Activated CD4-positive, alpha-beta memory T cell treated with anti-CD3 and anti-CD28 coated beads, Interleukin-2, amount 10 ng/mL, durations not matched to agents 7 days and 5 days (primary cell): ENCODE measurements at regions not wholly inside any gene's neighbourhood (a gene's known extent, or its start where the extent isn't known, plus 50 kb on each side); places are given as distances from the start of the nearest gene placed in this dataset.

Experiments used
- CTCF ChIA-PET: fragments of 350-600 bp; sonication (Branson Sonifier 250); formaldehyde crosslinking; loops from one replicate; lab custom pipeline; 2021; ENCODE audit warnings: antibody characterized with exemption, inconsistent platforms; lab: Charles Lee
- POLR2A ChIA-PET: fragments of 350-600 bp; sonication (Branson Sonifier 250); formaldehyde crosslinking; loops from one replicate; lab custom pipeline; 2021; ENCODE audit warnings: antibody characterized with exemption; lab: Charles Lee
- DNase-seq: peaks from one replicate; pipeline ENCODE4 v3.0.0-alpha.2; 2020
- H3K27ac Mint-ChIP-seq: one replicate; pipeline ENCODE4 v1.8.0; 2021; ENCODE audit warnings: mild to moderate bottlenecking, mixed read lengths
- H3K27me3 Mint-ChIP-seq: one replicate; pipeline ENCODE4 v1.8.0; 2021; ENCODE audit warnings: mixed read lengths
- H3K36me3 Mint-ChIP-seq: one replicate; pipeline ENCODE4 v1.8.0; 2021; ENCODE audit warnings: low read depth, mixed read lengths
- H3K4me1 Mint-ChIP-seq: one replicate; pipeline ENCODE4 v1.8.0; 2021; ENCODE audit warnings: mixed read lengths
- H3K4me3 Mint-ChIP-seq: one replicate; pipeline ENCODE4 v1.8.0; 2021; ENCODE audit warnings: mild to moderate bottlenecking, mixed read lengths
- H3K9me3 Mint-ChIP-seq: one replicate; pipeline ENCODE4 v1.8.0; 2021; ENCODE audit warnings: mixed read lengths

DNA sequence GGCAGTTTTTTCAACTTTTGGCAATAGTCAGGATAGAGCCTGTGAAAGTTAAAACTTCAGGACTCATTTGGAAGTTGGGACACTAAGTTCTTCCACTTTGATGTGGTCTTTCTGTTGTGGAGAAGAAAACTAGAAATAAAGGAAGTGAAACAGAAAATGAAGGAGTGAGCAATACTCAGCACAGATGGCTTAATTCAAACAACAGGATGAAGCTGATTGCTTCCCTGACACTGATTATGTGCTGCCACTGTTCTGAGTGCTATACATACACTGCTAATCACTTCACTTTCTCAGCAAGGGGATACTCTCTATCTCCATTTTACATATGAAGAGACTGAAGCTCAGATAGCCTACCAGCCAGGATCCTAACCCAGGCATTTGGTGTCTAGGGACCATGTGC is 235.1 kb upstream of the CPEB2 start:
- CTCF ChIA-PET: no interaction called here

DNA sequence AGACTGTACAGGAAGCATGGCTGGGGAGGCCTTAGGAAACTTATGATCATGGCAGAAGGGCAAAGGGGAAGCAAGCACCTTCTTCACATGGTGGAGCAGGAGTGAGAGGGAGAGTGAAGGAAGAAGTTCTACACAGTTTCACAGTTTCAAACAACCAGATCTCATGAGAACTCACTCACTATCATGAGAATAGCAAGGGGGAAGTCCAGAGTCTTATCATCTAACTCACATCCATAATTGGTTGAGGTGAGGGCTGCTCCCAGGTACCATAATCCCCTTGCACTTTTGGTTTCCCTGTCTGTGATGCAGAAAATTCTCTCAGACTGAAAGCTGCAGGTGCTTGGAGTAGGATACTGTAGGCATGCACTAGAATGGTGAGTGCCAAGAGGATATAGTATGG is 233.8 kb upstream of the CPEB2 start:
- no peaks in the 10 kb centered on the region for H3K27me3 Mint-ChIP-seq
- no peak for DNase-seq
- no peaks in the 10 kb centered on the region for H3K9me3 Mint-ChIP-seq
- CTCF ChIA-PET: no interaction called here
- H3K4me3 Mint-ChIP-seq: no peak overlapping the region
- POLR2A ChIA-PET: no interaction called here
- no peaks in the 10 kb centered on the region for H3K4me1 Mint-ChIP-seq
- H3K36me3 Mint-ChIP-seq: no peaks in the 10 kb centered on the region
- H3K27ac Mint-ChIP-seq: no peak overlapping the region

More for the DNA sequence above, 235.1 kb upstream of the CPEB2 start:
- Mint-ChIP-seq H3K9me3 (no peaks in the 10 kb centered on the region), H3K36me3 (no peaks in the 10 kb centered on the region), H3K27me3 (no peaks in the 10 kb centered on the region), H3K4me1 (no peaks in the 10 kb centered on the region), H3K27ac (no peak overlapping the region), H3K4me3 (no peak overlapping the region)
- POLR2A ChIA-PET: no interaction called here
- DNase-seq: no peak

DNA sequence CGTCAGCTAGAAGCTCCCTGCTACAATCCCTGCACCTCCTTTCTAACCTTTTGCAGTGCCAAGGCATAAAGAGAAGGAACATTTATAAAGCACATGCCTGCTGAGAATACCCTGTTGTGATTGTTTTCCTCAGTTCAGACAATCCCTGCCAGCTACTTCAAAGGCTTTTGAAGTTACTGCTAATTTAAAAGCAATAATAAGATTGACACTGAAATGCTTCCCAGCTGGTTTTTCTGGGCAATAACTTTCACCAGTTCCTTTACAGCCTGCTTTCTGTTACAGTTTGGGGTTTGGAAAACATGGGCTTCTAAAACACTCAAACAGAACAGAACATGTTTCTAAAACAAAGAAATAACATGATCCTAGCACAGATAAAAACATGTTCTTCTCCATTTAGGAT is 232.3 kb upstream of the CPEB2 start:
- DNase-seq: no peak
- ChIA-PET CTCF (no interaction called here), POLR2A (no interaction called here)
- Mint-ChIP-seq H3K27me3 (no peaks in the 10 kb centered on the region), H3K9me3 (peaks cover 2% of the 10 kb centered on the region), H3K36me3 (no peaks in the 10 kb centered on the region), H3K27ac (no peak overlapping the region), H3K4me1 (no peaks in the 10 kb centered on the region), H3K4me3 (no peak overlapping the region)

DNA sequence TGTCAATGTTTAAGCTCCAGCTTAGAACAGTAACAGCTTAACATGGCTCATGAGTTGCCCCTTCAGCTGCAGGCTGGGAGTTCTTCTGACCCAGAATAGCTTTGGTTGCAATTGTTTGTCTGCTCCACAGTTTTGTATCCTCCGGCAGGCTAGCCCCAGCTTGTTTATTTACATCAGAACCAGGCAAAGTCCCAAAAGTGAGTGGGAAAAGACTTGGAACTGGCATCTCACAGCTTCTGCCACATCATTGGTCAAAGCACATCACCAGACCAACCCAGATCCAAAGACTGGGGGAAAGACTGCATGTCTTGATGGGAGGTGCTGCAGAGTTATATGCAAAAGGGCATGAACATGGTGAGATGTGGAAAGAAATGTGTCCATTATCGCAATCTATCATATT is 231.2 kb upstream of the CPEB2 start:
- CTCF ChIA-PET: no interaction called here
- H3K27ac Mint-ChIP-seq: no peak overlapping the region
- H3K9me3 Mint-ChIP-seq: peaks cover 4% of the 10 kb centered on the region

DNA sequence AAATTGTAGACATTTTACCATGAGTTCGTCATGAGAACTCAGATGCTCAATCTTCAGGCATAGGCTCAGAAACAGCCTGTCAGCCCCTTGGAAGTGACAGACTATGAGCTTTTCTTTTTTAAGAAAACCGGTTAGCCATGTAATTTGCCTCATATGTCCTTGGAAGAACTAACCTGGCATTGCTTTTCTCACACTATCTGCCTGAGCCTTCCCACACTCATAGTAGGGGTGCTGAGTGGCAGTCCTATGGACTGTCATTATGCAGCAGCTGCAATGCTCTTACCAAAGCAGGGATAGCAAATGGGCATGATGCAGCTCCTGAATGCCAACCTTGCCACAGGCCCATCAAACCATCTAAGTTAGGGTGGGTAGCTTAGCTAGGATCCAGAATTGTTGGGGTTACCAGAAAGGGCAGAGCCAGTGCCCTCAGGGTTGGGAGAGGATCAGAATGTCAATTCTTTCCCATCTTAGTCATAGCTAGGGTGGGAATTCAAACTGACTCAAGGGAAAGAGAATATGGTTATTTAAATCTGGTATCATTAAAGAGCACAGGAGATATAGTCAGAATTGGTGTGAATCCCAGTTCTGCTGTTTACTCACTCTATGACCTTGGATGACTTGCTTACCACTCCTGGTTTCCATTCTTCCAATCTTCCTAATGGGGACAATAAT is 230.6 kb upstream of the CPEB2 start:
- Mint-ChIP-seq H3K4me1 (no peaks in the 10 kb centered on the region), H3K27ac (no peak overlapping the region), H3K4me3 (no peak overlapping the region), H3K36me3 (no peaks in the 10 kb centered on the region), H3K27me3 (no peaks in the 10 kb centered on the region), H3K9me3 (peaks cover 4% of the 10 kb centered on the region)
- ChIA-PET CTCF (no interaction called here), POLR2A (no interaction called here)
- DNase-seq: no peak

More for the DNA sequence above, 231.2 kb upstream of the CPEB2 start:
- DNase-seq: no peak
- H3K27me3 Mint-ChIP-seq: no peaks in the 10 kb centered on the region
- POLR2A ChIA-PET: no interaction called here
- H3K4me3 Mint-ChIP-seq: no peak overlapping the region
- no peaks in the 10 kb centered on the region for H3K4me1 Mint-ChIP-seq
- H3K36me3 Mint-ChIP-seq: no peaks in the 10 kb centered on the region

DNA sequence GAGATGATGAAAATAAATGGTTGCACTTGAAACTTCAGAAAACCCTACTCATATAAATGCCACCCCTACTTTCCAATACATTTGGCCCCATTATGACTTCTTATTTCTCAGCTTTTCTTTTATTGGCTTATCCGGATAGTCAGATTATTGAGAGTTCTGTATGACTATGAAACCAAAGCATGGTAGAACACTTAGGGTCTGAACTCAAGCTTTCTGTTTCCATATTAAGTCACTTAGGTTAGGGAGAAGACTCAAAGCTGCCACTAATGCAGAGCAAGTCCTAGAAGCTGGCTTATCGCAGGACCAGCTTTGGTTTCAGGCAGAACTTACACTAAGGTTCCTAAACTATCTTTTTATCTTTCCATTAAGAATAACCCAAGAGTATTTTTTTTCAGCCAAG is 229.9 kb upstream of the CPEB2 start:
- POLR2A ChIA-PET: no interaction called here
- CTCF ChIA-PET: interaction anchor here (0.7 kb wide), 1 partner anchor 145 kb away, joined by 3 read pairs; no protein-coding TSS in a partner anchor

DNA sequence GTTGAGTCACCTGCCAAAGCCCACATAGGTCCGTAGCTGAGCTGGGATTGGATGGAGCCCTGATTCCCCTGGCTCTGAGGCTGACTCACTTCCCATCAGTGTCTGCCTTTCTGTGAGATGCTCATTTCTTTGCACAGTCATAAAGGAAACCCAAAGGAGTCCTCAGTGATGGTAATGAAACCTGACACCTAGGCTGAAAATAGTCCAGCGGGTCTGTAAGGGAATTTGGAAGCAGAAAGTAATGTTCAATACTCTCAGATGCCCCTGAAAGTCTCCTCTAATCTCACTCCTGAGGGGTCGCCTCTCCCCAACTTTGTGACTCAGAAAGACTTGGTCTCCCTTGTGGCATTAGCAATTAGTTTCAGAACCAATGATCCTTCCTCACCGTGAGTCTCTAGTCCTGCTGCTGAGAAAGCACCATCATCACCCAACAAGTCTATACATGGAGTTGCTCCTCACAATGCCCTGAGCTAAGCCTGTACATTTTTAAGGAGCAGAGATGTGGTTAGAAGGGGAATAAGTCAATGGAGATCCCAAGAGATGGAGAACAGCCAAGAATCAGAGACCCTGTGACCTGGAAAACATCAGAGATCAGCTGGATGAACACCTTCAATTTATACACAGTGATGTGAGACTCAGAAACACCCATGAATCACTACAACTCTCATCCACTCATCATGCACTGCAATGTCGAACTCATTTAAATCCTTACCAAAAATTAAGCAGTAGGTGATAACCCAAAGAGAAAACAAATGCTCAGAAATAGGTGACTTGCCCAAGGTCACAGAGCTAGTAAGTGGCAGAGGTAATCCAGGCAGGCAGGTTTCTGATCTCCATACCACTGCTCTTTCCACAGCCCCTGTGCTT is 219.0 kb upstream of the CPEB2 start:
- peaks cover 6% of the 10 kb centered on the region for H3K36me3 Mint-ChIP-seq
- no peak overlapping the region for H3K27ac Mint-ChIP-seq
- CTCF ChIA-PET: no interaction called here
- peak; percentile 34 for DNase-seq
- H3K9me3 Mint-ChIP-seq: peaks cover 3% of the 10 kb centered on the region
- no peak overlapping the region for H3K4me3 Mint-ChIP-seq
- no peaks in the 10 kb centered on the region for H3K27me3 Mint-ChIP-seq
- H3K4me1 Mint-ChIP-seq: peaks cover 8% of the 10 kb centered on the region
- POLR2A ChIA-PET: no interaction called here

More for the DNA sequence above, 229.9 kb upstream of the CPEB2 start:
- Mint-ChIP-seq H3K4me3 (no peak overlapping the region), H3K9me3 (peaks cover 4% of the 10 kb centered on the region), H3K4me1 (no peaks in the 10 kb centered on the region), H3K36me3 (no peaks in the 10 kb centered on the region), H3K27me3 (no peaks in the 10 kb centered on the region), H3K27ac (no peak overlapping the region)
- DNase-seq: no peak

DNA sequence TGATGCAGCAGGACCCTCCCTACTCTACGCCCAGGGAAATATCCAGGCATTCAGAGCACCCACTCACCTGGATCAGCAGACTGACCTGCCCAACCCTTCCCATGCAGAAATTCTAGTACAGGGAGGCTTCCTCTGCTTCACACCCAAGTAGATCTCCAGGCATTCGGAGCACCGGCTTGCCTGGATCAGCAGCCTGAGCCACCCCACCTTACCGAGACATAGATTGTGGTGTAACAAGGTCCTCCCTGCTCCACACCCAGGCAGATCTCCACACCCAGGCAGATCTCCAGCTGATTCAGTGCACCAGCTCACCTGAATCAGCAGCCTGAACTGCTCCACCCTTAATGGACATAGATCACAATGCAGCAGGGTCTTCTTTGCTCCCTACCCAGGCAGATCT is 215.1 kb upstream of the CPEB2 start:
- ChIA-PET POLR2A (no interaction called here), CTCF (no interaction called here)
- no peak overlapping the region for H3K4me3 Mint-ChIP-seq
- peaks cover 5% of the 10 kb centered on the region for H3K9me3 Mint-ChIP-seq
- no peak overlapping the region for H3K27ac Mint-ChIP-seq
- DNase-seq: no peak
- peaks cover 8% of the 10 kb centered on the region for H3K36me3 Mint-ChIP-seq
- H3K27me3 Mint-ChIP-seq: no peaks in the 10 kb centered on the region
- peaks cover 24% of the 10 kb centered on the region for H3K4me1 Mint-ChIP-seq

DNA sequence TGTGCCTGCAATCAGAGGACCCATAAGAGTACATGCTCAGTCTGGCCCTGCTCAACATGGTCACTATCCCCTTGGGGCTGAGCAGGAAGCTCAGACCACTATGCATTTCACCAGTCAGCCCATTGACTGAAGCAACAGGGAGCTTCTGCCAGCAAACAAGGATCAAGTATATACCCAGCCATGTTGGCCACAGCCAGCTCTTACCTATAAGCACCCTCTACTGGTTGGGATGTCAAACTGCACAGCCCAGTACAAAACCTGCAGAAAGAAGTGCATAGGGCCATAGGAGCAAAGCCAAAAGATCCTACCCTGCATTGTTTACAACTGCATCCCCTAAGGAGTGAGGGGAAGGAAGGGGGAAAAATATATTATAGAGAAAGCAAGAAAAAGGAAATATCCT is 214.4 kb upstream of the CPEB2 start:
- Mint-ChIP-seq H3K4me1 (peaks cover 24% of the 10 kb centered on the region), H3K9me3 (peaks cover 5% of the 10 kb centered on the region), H3K36me3 (peaks cover 8% of the 10 kb centered on the region), H3K27me3 (no peaks in the 10 kb centered on the region), H3K4me3 (no peak overlapping the region), H3K27ac (no peak overlapping the region)
- CTCF ChIA-PET: interaction anchor here (1.1 kb wide), 1 partner anchor 1131 kb away, joined by 3 read pairs; no protein-coding TSS in a partner anchor
- DNase-seq: no peak
- POLR2A ChIA-PET: interaction anchor here (0.6 kb wide), 1 partner anchor 790 kb away, joined by 4 read pairs; no protein-coding TSS in a partner anchor

DNA sequence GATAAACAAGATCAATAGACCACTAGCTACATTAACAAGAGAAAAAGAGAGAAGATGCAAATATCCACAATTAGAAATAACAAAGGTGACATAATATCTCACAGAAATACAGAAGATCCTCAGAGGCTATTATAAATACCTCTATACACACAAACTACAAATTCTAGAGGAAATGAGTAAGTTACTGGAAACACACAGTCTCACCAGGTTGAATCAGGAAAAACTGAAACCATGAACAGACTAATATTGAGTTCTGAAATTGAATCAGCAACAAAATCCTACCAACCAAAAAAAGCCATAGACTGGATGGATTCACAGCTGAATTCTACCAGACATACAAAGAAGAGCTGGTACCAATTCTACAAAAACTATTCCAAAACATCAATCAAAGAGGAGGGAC is 211.8 kb upstream of the CPEB2 start:
- Mint-ChIP-seq H3K27me3 (no peaks in the 10 kb centered on the region), H3K36me3 (peaks cover 2% of the 10 kb centered on the region), H3K9me3 (peaks cover 2% of the 10 kb centered on the region), H3K4me1 (peaks cover 21% of the 10 kb centered on the region), H3K4me3 (no peak overlapping the region), H3K27ac (no peak overlapping the region)
- POLR2A ChIA-PET: no interaction called here
- no peak for DNase-seq
- CTCF ChIA-PET: no interaction called here

DNA sequence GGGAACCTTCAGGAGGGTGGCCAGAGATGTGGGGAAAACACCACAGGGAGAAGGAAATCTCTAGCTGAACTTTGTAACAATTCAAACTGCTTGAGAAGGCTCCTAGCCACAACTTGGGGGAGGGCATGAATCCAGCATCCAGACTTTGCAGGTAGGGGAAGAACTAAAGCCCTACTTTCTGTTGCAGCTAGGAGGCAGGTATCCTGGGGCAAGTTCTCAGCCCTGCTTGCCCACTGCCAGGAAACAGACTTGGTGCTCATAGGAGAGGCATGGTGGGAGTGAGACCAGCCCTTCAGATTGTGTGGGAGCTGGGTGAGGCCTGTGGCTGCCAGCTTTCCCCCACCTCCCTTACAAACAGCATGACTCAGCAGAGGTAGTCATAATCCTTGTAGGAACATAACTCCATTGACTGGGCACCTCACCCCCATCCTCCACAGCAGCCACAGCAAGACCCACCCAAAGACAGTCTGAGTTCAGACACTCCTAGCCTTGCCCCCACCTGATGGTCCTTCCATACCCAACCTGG is 209.5 kb upstream of the CPEB2 start:
- Mint-ChIP-seq H3K4me1 (peaks cover 21% of the 10 kb centered on the region), H3K36me3 (peaks cover 2% of the 10 kb centered on the region), H3K27ac (no peak overlapping the region), H3K27me3 (no peaks in the 10 kb centered on the region), H3K9me3 (peaks cover 2% of the 10 kb centered on the region), H3K4me3 (no peak overlapping the region)
- CTCF ChIA-PET: no interaction called here
- DNase-seq: no peak
- POLR2A ChIA-PET: no interaction called here

DNA sequence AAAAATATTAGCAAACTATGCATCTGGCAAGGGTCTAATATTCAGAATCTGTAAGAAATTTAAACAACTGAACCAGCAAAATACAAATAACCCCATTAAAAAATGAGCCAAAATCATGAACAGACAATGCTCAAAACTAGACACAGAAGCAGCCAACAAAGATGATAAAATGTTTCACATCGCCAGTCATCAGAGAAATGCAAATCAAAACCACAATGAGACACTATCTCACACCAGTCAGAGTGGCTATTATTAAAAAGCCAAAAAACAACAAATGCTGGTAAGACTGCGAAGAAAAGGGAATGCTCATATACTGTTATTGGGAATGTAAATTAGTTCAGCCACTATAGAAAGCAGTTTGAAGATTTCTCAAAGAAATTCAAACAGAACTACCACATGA is 201.3 kb upstream of the CPEB2 start:
- POLR2A ChIA-PET: no interaction called here
- no peak for DNase-seq
- H3K36me3 Mint-ChIP-seq: peaks cover 2% of the 10 kb centered on the region
- H3K27ac Mint-ChIP-seq: no peak overlapping the region
- peaks cover 13% of the 10 kb centered on the region for H3K9me3 Mint-ChIP-seq
- H3K27me3 Mint-ChIP-seq: peaks cover 6% of the 10 kb centered on the region
- CTCF ChIA-PET: no interaction called here
- H3K4me3 Mint-ChIP-seq: no peak overlapping the region
- H3K4me1 Mint-ChIP-seq: no peaks in the 10 kb centered on the region

DNA sequence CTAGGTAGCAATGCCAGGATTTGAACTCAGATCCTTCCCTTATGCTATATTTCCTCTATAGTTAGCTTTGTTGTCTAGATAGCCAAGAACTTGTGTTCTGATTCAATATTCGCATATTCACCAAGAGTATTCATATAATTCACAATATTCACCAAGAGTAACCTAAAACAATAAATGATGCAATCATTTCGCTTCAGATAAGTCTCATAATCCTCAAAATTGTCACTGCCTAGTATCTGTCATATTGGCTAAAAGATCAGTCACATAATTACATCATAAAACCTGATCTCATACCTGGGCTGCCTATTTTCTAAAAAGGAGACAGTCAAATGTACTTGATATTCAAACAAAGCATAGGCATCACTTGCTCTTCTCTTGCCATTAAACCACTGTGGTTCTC is 199.7 kb upstream of the CPEB2 start:
- no peak overlapping the region for H3K27ac Mint-ChIP-seq
- CTCF ChIA-PET: no interaction called here
- peaks cover 2% of the 10 kb centered on the region for H3K36me3 Mint-ChIP-seq
- POLR2A ChIA-PET: no interaction called here
- H3K4me3 Mint-ChIP-seq: no peak overlapping the region
- peaks cover 14% of the 10 kb centered on the region for H3K9me3 Mint-ChIP-seq
- no peaks in the 10 kb centered on the region for H3K4me1 Mint-ChIP-seq
- DNase-seq: no peak
- peaks cover 6% of the 10 kb centered on the region for H3K27me3 Mint-ChIP-seq
